ENCODE measurements at regions not wholly inside any gene's neighbourhood (a gene's known extent, or its start where the extent isn't known, plus 50 kb on each side); places are given as distances from the start of the nearest gene placed in this dataset.

DNA sequence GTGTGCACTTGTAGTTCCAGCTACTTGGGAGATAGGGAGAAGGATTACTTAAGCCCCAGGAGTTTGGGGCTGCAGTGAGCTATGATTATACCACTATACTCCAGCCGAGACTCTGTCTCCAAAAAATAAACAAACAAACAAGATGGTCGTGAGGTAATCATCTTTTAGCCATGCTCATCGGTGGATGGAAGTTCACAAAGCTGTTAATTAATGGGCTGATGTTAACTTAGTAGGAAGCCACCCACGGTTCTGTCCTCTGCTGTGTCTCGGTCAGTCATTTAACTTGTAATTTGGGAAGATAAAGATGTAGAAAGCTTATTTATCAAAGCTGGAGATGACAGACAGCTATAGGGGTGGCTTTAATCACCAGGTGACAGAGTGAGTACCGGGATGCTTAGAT lies 64.9 kb downstream of the ARHGEF18 start:
- no peaks in the 10 kb centered on the region for H3K27me3 ChIP-seq
- TF ChIP-seq CTCF (IDR thresholded peaks at IDR 0.05): no peak
- no peaks in the 10 kb centered on the region for H3K36me3 ChIP-seq
- ATAC-seq (no peak), FAIRE-seq (no peak), DNase-seq (no peak)
- no peak overlapping the region for H3K27ac ChIP-seq
- H3K4me3 ChIP-seq: no peak overlapping the region
- H3K4me1 ChIP-seq: peaks cover 0 to 17% (median 14%) of the 10 kb centered on the region in 3 donors
- H3K9me3 ChIP-seq: no peaks in the 10 kb centered on the region
- WGBS, 2 donors: 70 to 74% methylated on average over 6 of the region's 6 CpGs
- intact Hi-C loops (cut with DNase I): no loop called here

DNA sequence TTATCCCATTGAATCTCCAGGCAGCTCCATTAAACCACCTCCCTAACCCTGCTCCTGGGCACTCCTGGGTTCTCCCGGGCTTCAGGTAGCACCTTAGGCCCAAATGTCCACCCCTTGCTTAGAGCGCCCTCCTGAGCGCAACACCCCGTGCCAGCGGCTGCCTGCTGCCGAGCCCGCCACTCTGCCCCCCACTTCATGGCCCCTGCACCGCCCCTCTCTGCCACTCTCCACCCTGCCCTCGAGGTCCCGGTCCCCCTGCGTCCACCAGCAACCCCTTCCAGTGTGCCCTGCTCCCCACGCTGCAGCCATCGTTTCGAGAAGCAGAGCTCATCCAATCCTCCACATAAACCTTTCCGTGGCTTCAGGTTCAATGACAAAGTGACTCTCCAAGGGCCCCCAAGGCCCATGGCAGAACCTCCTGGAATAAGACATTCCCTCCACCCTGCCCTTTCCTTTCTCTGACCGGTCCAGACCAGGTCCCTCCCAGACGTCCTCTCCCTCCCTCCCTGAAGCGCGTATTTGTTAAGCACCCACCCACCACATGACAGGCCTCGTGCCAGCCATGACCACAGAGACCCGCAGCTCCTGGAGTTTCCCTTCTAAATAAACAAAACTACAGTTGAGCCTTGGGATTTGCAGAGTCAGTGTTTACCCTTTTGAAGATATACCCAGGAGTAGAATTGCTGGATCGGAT lies 66.6 kb downstream of the ARHGEF18 start:
- Histone ChIP-seq H3K27me3 (no peaks in the 10 kb centered on the region), H3K4me1 (peaks cover 0 to 17% (median 14%) of the 10 kb centered on the region in 3 donors), H3K27ac (peak overlapping the region in 3 of 4 donors; percentile 4 to 80 (median 75)), H3K9me3 (no peaks in the 10 kb centered on the region), H3K4me3 (no peak overlapping the region), H3K36me3 (no peaks in the 10 kb centered on the region)
- intact Hi-C loops (cut with DNase I): no loop called here
- no peak for FAIRE-seq
- ATAC-seq: peak; percentile 41 to 87 (median 80)
- DNase-seq: peak in 5 of 6 donors; percentile 40 to 81 (median 49)
- TF ChIP-seq CTCF (IDR thresholded peaks at IDR 0.05): no peak
- 52 to 53% methylated on average over 22 of the region's 22 CpGs for WGBS, 2 donors

GRCh38 chr19:7415857-7416371 lies 67.2 kb downstream of the ARHGEF18 start:
- WGBS, 2 donors: 65 to 71% methylated on average over 11 of the region's 11 CpGs
- DNase-seq: no peak

GRCh38 chr19:7417671-7418324 lies 69.1 kb downstream of the ARHGEF18 start:
- H3K9me3 ChIP-seq: no peaks in the 10 kb centered on the region
- 76 to 80% methylated on average over 9 of the region's 9 CpGs for WGBS, 2 donors
- H3K4me1 ChIP-seq: peaks cover 0 to 14% (median 14%) of the 10 kb centered on the region in 3 donors
- ATAC-seq: peak in 1 of 4 donors; percentile 20
- H3K36me3 ChIP-seq: no peaks in the 10 kb centered on the region
- no peak overlapping the region for H3K4me3 ChIP-seq
- DNase-seq: no peak
- no peaks in the 10 kb centered on the region for H3K27me3 ChIP-seq
- peak overlapping the region in 3 of 4 donors; percentile 8 to 23 (median 13) for H3K27ac ChIP-seq
- intact Hi-C loops (cut with DNase I): no loop called here
- TF ChIP-seq CTCF (IDR thresholded peaks at IDR 0.05): no peak
- FAIRE-seq: no peak

More at GRCh38 chr19:7415857-7416371, 67.2 kb downstream of the ARHGEF18 start:
- Histone ChIP-seq H3K9me3 (no peaks in the 10 kb centered on the region), H3K36me3 (no peaks in the 10 kb centered on the region), H3K27ac (peak overlapping the region in 2 of 4 donors; percentile 75 to 80), H3K4me3 (no peak overlapping the region), H3K4me1 (peaks cover 0 to 15% (median 14%) of the 10 kb centered on the region in 3 donors), H3K27me3 (no peaks in the 10 kb centered on the region)
- intact Hi-C loops (cut with DNase I): no loop called here
- ATAC-seq: peak in 3 of 4 donors; percentile 40 to 64 (median 51)
- no peak for TF ChIP-seq CTCF (IDR thresholded peaks at IDR 0.05)
- FAIRE-seq: no peak
